ENCODE measurements at regions not wholly inside any gene's neighbourhood (a gene's known extent, or its start where the extent isn't known, plus 50 kb on each side); places are given as distances from the start of the nearest gene placed in this dataset.

- TF ChIP-seq CREBL2 (CRISPR knock-in tag; IDR thresholded peaks at IDR 0.05; ENCODE audit: borderline replicate concordance), result no peak
- no peak for TF ChIP-seq POLR2AphosphoS5 (IDR thresholded peaks at IDR 0.05; ENCODE audit: low read depth, low read length)
- TF ChIP-seq HNF4G (IDR thresholded peaks at IDR 0.05; ENCODE audit: borderline replicate concordance, low read depth, low read length), result no peak
- no peak for TF ChIP-seq HNF4G (CRISPR knock-in tag; IDR thresholded peaks at IDR 0.05; ENCODE audit: borderline replicate concordance, low read depth)
- TF ChIP-seq RARG (CRISPR knock-in tag; IDR thresholded peaks at IDR 0.05; ENCODE audit: low read depth), result no peak
- peak; percentile 42; the same call in 1 of the 2 replicates for TF ChIP-seq ZNF124 (CRISPR knock-in tag; IDR thresholded peaks at IDR 0.05)
- TF ChIP-seq REPIN1 (CRISPR knock-in tag; IDR thresholded peaks at IDR 0.05; ENCODE audit: borderline replicate concordance, low read depth), result no peak
- no peak for TF ChIP-seq MAF1 (CRISPR knock-in tag; IDR thresholded peaks at IDR 0.05; ENCODE audit: borderline replicate concordance)
- no peak; the same call in 1 of the 2 replicates for TF ChIP-seq HNF1B (CRISPR knock-in tag; IDR thresholded peaks at IDR 0.05)
- TF ChIP-seq HDAC1 (CRISPR knock-in tag; IDR thresholded peaks at IDR 0.05), result peak; percentile 68
- TF ChIP-seq ZUFSP (CRISPR knock-in tag; IDR thresholded peaks at IDR 0.05; ENCODE audit: borderline replicate concordance), result no peak
- TF ChIP-seq YEATS4 (CRISPR knock-in tag; IDR thresholded peaks at IDR 0.05; ENCODE audit: borderline replicate concordance), result no peak
- TF ChIP-seq ZNF580 (CRISPR knock-in tag; IDR thresholded peaks at IDR 0.05; ENCODE audit: borderline replicate concordance, low read depth), result no peak
- peak; percentile 46; the same call in 1 of the 2 replicates for TF ChIP-seq HOMEZ (CRISPR knock-in tag; IDR thresholded peaks at IDR 0.05; ENCODE audit: low read depth)
These were observed 127.7 kb upstream of the LRFN2 start (continued) for GRCh38 chr6:40714576-40715564.
